HG02970 (cell line): ENCODE measurements at regions not wholly inside any gene's neighbourhood (a gene's known extent, or its start where the extent isn't known, plus 50 kb on each side); places are given as distances from the start of the nearest gene placed in this dataset.
"Not testable (repeated sequence)": the region's sequence is repeated elsewhere in the genome, so short reads cannot be mapped to it uniquely, and the experiment has no call there.

Experiments used
- ATAC-seq: cut with Tn5 transposase; IDR thresholded peaks from one replicate; pipeline ENCODE4 v1.9.1; 2021; ENCODE audit warnings: mild to moderate bottlenecking, moderate library complexity, moderate number of reproducible peaks; ENCODE audit not compliant: unreplicated experiment, low FRiP score

GRCh38 chr7:153957677-153958076 is 94.5 kb upstream of the DPP6 start:
- not testable (repeated sequence) for ATAC-seq

GRCh38 chr7:153958381-153958780 is 93.8 kb upstream of the DPP6 start:
- not testable (repeated sequence) for ATAC-seq

- ATAC-seq, result not testable (repeated sequence)
Measured at GRCh38 chr7:153958789-153959188, 93.4 kb upstream of the DPP6 start.

- not testable (repeated sequence) for ATAC-seq
Measured at GRCh38 chr7:153964481-153965112, 87.6 kb upstream of the DPP6 start.

GRCh38 chr7:153969016-153969415 is 83.2 kb upstream of the DPP6 start:
- not testable (repeated sequence) for ATAC-seq

GRCh38 chr7:153974603-153975002 is 77.6 kb upstream of the DPP6 start:
- not testable (repeated sequence) for ATAC-seq

- ATAC-seq, result not testable (repeated sequence)
Measured at GRCh38 chr7:153976745-153977144, 75.5 kb upstream of the DPP6 start.

- not testable (repeated sequence) for ATAC-seq
Measured at GRCh38 chr7:153983186-153983585, 69.0 kb upstream of the DPP6 start.

GRCh38 chr7:153989066-153989627 is 63.1 kb upstream of the DPP6 start:
- ATAC-seq, result not testable (repeated sequence)

GRCh38 chr7:153989742-153990425 is 62.3 kb upstream of the DPP6 start:
- ATAC-seq, result not testable (repeated sequence)

GRCh38 chr7:153991471-153991870 is 60.7 kb upstream of the DPP6 start:
- not testable (repeated sequence) for ATAC-seq

GRCh38 chr7:153993402-153993801 is 58.8 kb upstream of the DPP6 start:
- not testable (repeated sequence) for ATAC-seq

GRCh38 chr7:153998896-153999295 is 53.3 kb upstream of the DPP6 start:
- not testable (repeated sequence) for ATAC-seq
